NCI-H82 treated with DMSO at 0.1 percent for 48 hours (cell line): ENCODE measurements at regions not wholly inside any gene's neighbourhood (a gene's known extent, or its start where the extent isn't known, plus 50 kb on each side); places are given as distances from the start of the nearest gene placed in this dataset.
"Not testable (repeated sequence)": the region's sequence is repeated elsewhere in the genome, so short reads cannot be mapped to it uniquely, and the experiment has no call there.

Experiments used
- DNase-seq: peaks from one replicate; lab custom pipeline; 2025; ENCODE audit not compliant: unreplicated experiment; lab: John Stamatoyannopoulos, UW

DNA sequence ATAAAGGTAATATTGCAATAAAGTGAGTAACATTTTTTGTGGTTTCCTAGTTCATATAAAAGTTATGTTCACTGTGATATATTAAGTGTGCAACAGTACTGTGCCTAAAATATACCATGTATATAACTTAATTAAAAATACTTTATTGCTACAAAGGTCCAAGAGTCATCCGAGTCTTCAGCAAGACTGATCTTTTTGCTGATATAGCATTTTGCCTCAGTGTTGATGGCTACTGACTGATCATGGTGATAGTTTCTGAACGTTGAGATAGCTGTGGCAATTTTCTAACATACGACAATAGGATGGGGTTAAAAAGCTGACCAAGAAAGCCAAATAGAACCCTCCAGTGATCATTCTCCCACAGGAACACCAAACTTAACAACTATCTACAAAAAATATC, 1302.7 kb downstream of the TECRL start:
- no peak for DNase-seq

DNA sequence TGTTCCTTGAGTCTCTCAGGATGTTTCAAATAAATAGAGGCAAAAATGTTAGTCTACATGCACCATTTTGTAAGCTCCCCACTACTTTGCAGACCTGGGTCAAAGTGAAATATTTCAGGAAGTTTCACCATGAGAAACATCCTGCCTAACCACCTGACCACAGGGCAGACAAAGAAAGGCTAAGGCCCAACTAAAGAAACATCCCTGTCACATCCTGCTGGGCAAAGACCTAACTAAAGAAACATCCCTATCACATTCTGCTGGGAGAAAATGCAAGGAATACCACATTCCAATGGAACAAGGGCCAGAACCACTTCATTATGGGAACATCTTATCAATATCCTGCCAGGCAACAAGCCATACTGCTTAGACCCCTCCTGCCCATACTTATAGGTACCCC, 1303.4 kb downstream of the TECRL start:
- no peak for DNase-seq

DNA sequence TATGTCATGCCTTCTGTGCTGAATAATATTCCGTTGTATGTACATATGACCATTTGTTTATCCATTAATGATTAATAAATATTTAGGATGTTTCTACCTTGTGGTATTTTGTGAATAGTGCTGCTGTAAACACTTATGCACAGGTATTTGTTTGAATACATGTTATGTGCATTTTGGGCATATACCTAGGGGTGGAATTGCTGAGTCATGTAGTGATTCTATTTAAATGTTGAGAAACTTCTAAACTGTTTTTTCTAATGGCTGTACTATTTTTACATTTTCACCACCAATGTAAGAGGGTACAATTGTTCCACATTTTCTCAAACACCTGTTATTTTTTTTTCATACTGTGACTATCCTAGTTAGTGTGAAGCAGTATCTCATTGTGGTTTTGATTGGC, 1318.6 kb downstream of the TECRL start:
- no peak for DNase-seq

- no peak for DNase-seq
These were observed 1324.2 kb downstream of the TECRL start for GRCh38 chr4:63085091-63085490.

DNA sequence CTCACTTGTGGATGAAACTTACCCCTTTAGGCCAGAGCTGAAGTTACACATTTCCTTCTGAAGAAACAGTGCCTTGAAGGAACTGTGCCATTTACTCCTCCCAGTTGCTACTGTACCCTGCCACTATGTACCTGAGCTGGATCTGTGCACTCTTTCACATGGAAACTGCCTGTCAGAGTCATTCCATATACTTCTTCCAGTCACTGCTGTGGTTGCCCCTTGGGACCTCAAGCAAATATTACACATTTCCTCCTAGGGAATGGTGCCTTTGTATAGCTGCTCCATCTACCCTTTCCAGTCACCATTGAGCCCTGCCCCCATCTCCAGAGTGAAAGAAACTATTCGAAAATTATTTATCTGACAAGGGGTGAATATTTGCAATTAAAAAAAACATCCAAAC, 1328.3 kb downstream of the TECRL start:
- no peak for DNase-seq

DNA sequence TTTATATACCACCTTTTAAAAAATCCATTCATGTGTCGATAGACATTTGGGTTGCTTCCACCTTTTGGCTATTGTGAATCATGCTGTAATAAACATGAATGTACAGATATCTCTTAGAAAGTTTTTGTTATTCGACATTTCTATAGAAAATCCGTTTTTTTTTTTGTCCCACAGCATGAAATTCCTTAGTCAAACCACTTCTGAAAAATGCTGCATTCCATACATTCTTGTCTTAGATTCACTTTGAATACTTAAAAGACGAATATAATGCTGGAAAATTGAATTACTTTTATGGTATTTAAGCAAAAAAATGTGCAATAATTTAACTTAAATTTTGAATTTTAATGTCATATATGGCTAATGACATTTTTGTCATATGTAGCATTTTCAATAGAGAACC, 1345.5 kb downstream of the TECRL start:
- no peak for DNase-seq

GRCh38 chr4:63062891-63063290, 1346.4 kb downstream of the TECRL start:
- not testable (repeated sequence) for DNase-seq

DNA sequence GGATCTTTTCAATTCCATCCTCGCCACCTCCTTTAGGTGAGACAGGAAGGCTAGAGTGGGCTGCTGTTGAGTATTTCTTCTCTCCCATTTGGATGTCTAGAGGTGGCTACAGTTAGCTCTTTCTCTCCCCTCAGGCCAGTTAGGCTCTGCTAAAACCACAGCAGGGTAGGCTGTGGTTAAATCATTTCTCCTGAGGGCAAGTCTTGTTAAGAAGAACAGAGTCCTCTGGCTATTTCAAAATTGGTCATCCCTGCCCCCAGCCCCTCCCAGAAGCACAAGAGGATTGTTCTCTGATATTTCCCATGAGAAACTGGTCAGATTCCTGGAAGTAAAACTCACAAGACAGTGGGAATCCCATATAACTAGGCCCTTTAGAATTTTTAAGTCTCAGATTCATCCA, 1359.5 kb downstream of the TECRL start:
- DNase-seq, result no peak

DNA sequence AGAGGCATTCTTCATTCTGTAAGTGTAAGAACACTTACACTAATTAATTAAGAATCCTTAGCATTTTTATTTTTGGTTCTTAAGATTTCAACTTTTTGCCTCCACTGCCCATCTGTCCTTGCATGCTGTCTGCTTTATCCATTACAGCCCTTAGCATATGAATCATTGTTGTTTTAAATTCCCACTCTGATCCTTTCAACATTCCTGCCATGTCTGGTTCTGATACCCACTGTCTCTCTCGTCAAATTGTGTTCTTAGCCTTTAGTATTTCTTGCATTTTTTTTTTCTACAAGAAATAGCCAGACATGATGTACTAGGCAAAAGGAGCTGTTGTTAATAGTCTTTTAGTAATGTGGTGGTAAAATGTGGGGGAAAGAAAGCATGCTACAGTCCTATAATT, 1360.0 kb downstream of the TECRL start:
- DNase-seq, result no peak

DNA sequence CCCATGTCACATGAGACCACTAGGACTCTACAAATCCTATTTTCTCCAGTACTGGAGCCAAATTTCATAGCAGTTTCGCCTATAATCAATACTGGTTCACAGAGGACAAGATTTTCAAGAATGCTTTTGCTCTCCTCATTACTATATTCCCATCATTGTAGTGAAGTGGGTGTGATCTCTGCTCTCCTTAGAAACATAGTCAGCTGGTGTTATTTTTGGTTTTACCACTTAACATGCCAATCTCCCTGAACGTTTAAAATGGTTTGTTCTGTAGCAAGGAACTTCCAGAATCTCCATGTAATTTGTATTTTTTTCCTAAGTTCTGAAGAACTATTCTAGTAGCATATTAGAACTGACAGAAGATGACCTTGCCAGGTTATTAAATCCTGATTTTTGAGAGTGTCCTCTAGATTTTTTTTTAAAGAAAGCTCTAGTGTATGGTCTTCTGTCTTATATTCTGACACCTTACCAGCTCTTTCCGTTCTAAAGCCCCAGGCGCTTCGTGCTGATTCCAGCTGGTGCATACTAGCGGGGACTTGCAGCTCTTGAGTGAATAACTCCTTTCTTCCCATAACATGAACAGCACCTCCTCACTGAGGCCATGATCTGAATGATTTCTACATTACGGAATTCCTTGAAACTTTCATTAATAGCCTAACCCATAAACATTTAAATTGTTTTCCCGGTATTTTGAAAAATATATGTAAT, 1372.9 kb downstream of the TECRL start:
- DNase-seq, result no peak

DNA sequence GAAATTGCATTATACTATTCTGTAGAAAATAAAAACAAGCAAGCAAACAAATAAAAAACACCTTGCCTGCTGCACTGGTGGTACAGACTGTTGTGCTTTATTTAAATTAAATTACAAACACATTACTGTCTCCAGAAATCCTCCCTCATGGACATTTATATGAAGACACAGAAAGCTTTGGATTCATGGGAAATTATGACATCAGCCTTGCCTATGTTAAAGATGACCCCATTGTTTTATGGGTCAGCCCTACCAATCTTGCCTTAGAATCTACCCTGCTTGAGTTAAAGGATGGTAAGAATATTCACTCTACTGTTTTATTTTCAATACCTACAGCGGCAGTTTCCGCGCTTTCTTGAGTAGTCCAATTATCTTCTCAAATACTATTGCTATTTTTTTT, 1379.9 kb downstream of the TECRL start:
- no peak for DNase-seq

GRCh38 chr4:63020661-63021060, 1388.6 kb downstream of the TECRL start:
- no peak for DNase-seq

DNA sequence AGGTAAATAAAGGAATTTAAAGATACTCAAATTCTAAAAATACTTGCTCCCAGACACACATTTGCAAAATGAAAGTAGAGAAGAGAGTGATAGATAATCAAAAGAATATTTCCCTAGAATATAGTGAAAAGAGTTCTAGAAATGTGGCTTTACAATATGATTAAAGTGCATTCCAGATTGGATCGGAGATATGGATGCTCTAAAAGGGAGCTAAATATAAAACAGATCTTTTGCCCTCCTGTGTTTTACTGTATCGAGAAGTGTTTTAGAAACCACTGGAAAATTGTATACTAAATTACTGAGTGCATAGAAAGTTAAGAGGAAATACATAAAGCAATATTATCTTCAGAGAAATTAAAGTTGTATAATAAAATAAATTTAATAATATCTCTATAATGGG, 1392.0 kb downstream of the TECRL start:
- DNase-seq, result no peak

- no peak for DNase-seq
These were observed 1438.4 kb downstream of the TECRL start for GRCh38 chr4:62970846-62971245.

DNA sequence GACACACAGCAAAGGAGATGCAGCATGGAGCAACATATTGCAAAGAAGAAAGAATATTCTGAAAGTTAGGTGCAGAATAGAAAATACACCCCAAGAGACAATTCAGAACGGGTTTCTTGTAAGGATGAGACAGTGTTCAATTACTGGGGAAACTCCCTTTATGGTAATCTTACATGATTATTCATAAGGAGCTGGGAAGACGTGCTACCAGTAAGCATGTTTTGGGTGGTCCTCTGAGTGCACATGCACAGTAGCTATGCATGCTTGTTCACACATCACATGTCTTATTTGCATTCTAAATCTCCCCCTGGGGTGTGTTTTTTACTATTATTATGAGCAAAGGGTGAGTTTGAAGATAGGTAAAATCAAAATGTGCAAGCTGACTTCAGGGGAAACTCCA, 1448.8 kb downstream of the TECRL start:
- no peak for DNase-seq

DNA sequence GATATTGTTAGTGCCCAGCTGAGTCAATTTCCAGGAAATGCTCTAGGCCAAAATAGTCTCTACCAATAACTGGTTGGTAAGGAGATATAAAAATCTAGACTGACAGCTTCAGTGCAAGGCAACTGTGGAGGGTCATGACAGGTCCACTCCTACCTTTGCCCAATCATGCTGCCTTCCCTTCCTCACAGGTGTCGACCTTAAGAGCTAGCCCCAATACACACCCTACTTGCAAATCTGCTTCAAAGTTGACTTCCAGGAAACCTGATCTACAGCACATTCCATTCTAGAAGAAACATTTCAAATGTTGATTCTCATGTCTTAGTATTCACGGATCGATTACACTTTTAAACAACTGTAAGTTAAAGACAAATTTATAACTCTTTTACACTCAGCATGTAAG, 1455.5 kb downstream of the TECRL start:
- no peak for DNase-seq

GRCh38 chr4:62952366-62952765, 1456.9 kb downstream of the TECRL start:
- no peak for DNase-seq

GRCh38 chr4:62948108-62948507, 1461.1 kb downstream of the TECRL start:
- no peak for DNase-seq

DNA sequence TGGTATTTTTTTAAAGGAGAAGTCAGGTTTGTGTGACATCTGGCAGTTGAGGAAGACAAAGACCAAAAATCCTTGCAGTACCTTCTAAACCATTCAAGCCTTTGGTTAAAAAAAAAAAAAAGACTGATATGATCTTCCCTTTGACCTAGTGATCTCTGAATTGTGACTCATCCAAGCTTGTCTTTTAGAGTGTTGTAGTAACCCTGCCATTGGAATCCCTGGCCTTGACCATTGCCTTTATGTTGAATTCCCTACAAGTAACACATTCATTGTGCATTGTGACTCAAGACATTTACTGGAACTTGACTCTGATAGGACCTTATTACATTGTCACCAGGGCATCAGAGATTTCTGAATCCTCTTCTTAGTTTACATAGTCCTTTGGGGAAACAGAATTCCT, 1469.0 kb downstream of the TECRL start:
- no peak for DNase-seq

- no peak for DNase-seq
These were observed 1478.4 kb downstream of the TECRL start for GRCh38 chr4:62930884-62931283.

DNA sequence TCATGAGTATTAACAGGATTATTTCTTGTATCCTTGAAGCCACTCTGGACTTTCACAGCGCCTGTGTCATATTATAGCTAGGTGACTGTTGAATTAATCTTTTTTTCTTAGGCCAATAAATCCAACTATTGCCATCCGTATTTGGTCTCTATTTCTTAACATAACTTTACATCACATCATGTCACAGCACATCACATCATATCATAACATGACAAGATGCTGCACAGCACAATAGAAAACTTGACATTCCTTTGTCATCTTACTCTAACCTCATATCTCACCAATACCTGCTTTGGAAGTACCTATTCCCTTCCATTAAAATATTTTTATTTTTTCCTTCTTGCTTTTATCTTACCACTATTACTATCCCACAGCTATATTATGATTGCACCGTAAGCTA, 1480.8 kb downstream of the TECRL start:
- DNase-seq, result no peak

DNA sequence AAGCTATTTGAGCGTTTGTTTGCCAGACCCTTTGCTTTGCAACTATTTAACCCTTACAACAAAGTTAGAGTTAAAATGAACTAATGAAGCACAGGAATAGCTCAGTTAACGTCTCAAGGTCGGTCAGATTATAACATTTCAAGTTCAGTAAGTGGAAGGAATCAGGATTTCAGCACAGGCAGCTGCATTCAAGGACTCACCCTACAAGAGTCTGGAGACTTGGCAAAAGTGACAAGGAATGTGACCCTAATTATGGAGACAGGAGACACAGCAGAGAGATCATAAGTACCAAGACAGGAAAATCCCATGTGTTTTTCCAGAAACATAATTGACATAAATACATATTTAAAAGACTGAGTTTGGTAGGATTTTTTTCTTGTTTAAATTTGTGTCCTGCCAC, 1481.7 kb downstream of the TECRL start:
- DNase-seq, result no peak

DNA sequence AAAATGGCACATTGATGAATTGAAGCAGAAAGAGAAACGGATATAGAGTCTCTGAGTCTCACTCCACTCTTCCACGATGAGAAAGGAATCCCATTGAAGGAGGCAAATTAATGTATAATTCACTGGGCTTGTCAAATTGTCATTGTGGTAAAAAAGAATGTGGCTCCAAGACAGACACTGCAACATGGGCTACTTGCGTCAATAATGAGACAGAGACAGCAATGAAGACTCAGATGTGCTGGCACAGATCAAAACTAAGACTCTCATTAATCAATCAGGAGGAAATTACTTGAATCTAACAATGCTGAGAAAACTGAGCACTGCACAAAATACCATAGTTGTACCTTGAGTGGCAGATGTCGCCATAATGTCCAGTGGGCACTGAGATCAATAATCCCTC, 1485.5 kb downstream of the TECRL start:
- no peak for DNase-seq

DNA sequence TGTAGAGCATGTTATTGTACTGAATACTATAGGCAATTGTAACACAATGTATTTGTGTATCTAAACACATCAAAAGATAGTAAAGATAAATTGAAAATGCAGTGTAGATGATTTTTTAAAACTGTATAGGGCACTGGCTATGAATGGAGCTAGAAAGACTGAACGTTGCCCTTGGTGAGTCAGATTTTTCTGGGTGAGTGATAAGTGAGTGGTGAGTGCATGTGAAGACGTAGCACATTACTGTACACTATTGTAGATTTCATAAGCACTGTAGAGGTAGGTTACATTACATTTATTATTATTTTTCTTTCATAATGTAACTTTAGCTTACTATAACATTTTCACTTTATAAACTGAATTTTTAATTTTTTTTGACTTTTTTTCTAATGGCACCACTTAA, 1491.6 kb downstream of the TECRL start:
- no peak for DNase-seq
